ENCODE measurements at regions not wholly inside any gene's neighbourhood (a gene's known extent, or its start where the extent isn't known, plus 50 kb on each side); places are given as distances from the start of the nearest gene placed in this dataset.

- H3K18ac ChIP-seq (ENCODE audit: extremely low read depth, low read length) = no peak overlapping the region
- no peak overlapping the region for H2BK120ac ChIP-seq (replicated peaks; ENCODE audit: low read depth, low read length)
- no peak overlapping the region for H2BK20ac ChIP-seq (ENCODE audit: low read length)
- no peak overlapping the region for H3K4me3 ChIP-seq (ENCODE audit: extremely low read depth in 1 of 4, insufficient read depth in 2 of 4, low read depth in 3 of 4, low read length in 4 of 4)
- no peak overlapping the region for H2BK15ac ChIP-seq (ENCODE audit: low read length)
- no peaks in the 10 kb centered on the region for H3K79me1 ChIP-seq (ENCODE audit: low read depth, low read length)
- no peaks in the 10 kb centered on the region for H3K79me2 ChIP-seq (ENCODE audit: control insufficient read depth in 1 of 2, insufficient read depth in 2 of 2, low read length in 2 of 2)
- no peak overlapping the region for H2BK12ac ChIP-seq (ENCODE audit: low read depth, low read length)
- H3K27ac ChIP-seq (ENCODE audit: low read depth, low read length) = no peak overlapping the region
- ChIA-PET POLR2A (ENCODE audit: partially characterized antibody) (no interaction called here), CTCF (ENCODE audit: partially characterized antibody) (interaction anchor here (0.6 to 1.6 kb wide), 2 partner anchors 8 to 155 kb away, joined by 3 to 6 read pairs; no protein-coding TSS in a partner anchor)
- no peaks in the 10 kb centered on the region for H3K27me3 ChIP-seq (replicated peaks in 1 of 4; ENCODE audit: control insufficient read depth in 3 of 4, extremely low read depth in 1 of 4, insufficient read depth in 3 of 4, low read length in 3 of 4)
- no peak overlapping the region for H4K5ac ChIP-seq (ENCODE audit: insufficient read length, low read depth, low read length)
- no peaks in the 10 kb centered on the region for H3K36me3 ChIP-seq (ENCODE audit: control insufficient read depth in 2 of 4, insufficient read depth in 4 of 4, low read length in 3 of 4)
- H2AK5ac ChIP-seq (ENCODE audit: low read depth, low read length) = no peak overlapping the region
- DNase-seq (ENCODE audit: low read depth in 1 of 2, low spot score in 2 of 2) (no peak), FAIRE-seq (no peak)
- H3K9me3 ChIP-seq (ENCODE audit: insufficient read depth in 2 of 2, low read depth in 1 of 2, low read length in 1 of 2) = no peaks in the 10 kb centered on the region
- H3K4ac ChIP-seq (replicated peaks; ENCODE audit: insufficient read length, low read depth, low read length) = no peak overlapping the region
- no peaks in the 10 kb centered on the region for H4K20me1 ChIP-seq (replicated peaks in 1 of 2; ENCODE audit: control insufficient read depth in 1 of 2, insufficient read depth in 2 of 2, low read length in 2 of 2)
- no peak overlapping the region for H4K8ac ChIP-seq (ENCODE audit: extremely low read depth, insufficient read depth, low read length)
- no peak overlapping the region for H3K23ac ChIP-seq (ENCODE audit: insufficient read length)
- H3K23me2 ChIP-seq (ENCODE audit: low read depth, low read length) = no peaks in the 10 kb centered on the region; the same call in 1 of the 2 replicates
- TF ChIP-seq BRCA1 (IDR thresholded peaks at IDR 0.05; ENCODE audit: low read depth, low read length) (no peak), ASH2L (IDR thresholded peaks at IDR 0.05; ENCODE audit: low read length) (no peak), KDM5A (IDR thresholded peaks at IDR 0.05; ENCODE audit: low read length) (no peak), CREB1 (IDR thresholded peaks at IDR 0.05) (no peak), TAF7 (optimal IDR thresholded peaks at IDR 0.05; ENCODE audit: borderline replicate concordance, low read depth, low read length) (no peak), SRF (IDR thresholded peaks at IDR 0.05; ENCODE audit: low read depth, low read length) (no peak), ZNF274 (IDR thresholded peaks at IDR 0.05; ENCODE audit: borderline replicate concordance, extremely low read depth, low read length) (no peak), SIX5 (IDR thresholded peaks at IDR 0.05; ENCODE audit: low read depth, low read length) (no peak), SAP30 (IDR thresholded peaks at IDR 0.05; ENCODE audit: insufficient read depth, insufficient replicate concordance, low read length) (no peak), CEBPB (IDR thresholded peaks at IDR 0.05; ENCODE audit: low read depth, low read length) (no peak), GTF2F1 (IDR thresholded peaks at IDR 0.05; ENCODE audit: borderline replicate concordance, low read depth, low read length) (no peak)
- H2AFZ ChIP-seq (ENCODE audit: low read length) = no peak overlapping the region
- no peak overlapping the region for H3K14ac ChIP-seq (ENCODE audit: insufficient read length)
- H3K9ac ChIP-seq (replicated peaks in 1 of 4; ENCODE audit: extremely low read depth in 1 of 4, low read depth in 3 of 4, low read length in 3 of 4) = no peak overlapping the region
- no peaks in the 10 kb centered on the region; a peak in 1 of 7 replicates for H3K4me1 ChIP-seq (replicated peaks in 1 of 4; ENCODE audit: control insufficient read depth in 3 of 4, insufficient read depth in 4 of 4, low read length in 3 of 4)
- no peak overlapping the region for H3K4me2 ChIP-seq (ENCODE audit: insufficient read depth in 1 of 2, low read depth in 2 of 2, low read length in 2 of 2)
- no peak overlapping the region for H3K56ac ChIP-seq (replicated peaks; ENCODE audit: insufficient read length, low read depth, low read length)
- 86% methylated on average over 1 of the region's 1 CpG; no CpG with 5 or more reads in 1 of the 2 experiments for WGBS, 2 experiments (ENCODE audit: extremely low coverage in 1 of 2, insufficient coverage in 1 of 2, insufficient read length in 1 of 2, insufficient replicate concordance in 2 of 2, low coverage in 1 of 2, low lambda C conversion rate in 2 of 2, missing lambda C conversion rate in 1 of 2)
- no peak overlapping the region for H2BK5ac ChIP-seq (ENCODE audit: low read depth, low read length)
- H4K91ac ChIP-seq (replicated peaks; ENCODE audit: insufficient read length, low read length) = no peak overlapping the region
Measured at GRCh38 chr2:209076151-209076550, 347.7 kb upstream of the MAP2 start.
